HG03439 (cell line): ENCODE measurements at regions not wholly inside any gene's neighbourhood (a gene's known extent, or its start where the extent isn't known, plus 50 kb on each side); places are given as distances from the start of the nearest gene placed in this dataset.
"Not testable (repeated sequence)": the region's sequence is repeated elsewhere in the genome, so short reads cannot be mapped to it uniquely, and the experiment has no call there.

Experiments
- ATAC-seq: cut with Tn5 transposase; IDR thresholded peaks from one replicate; pipeline ENCODE4 v1.9.1; 2021; ENCODE audit warnings: mild to moderate bottlenecking, moderate library complexity; ENCODE audit not compliant: unreplicated experiment

DNA sequence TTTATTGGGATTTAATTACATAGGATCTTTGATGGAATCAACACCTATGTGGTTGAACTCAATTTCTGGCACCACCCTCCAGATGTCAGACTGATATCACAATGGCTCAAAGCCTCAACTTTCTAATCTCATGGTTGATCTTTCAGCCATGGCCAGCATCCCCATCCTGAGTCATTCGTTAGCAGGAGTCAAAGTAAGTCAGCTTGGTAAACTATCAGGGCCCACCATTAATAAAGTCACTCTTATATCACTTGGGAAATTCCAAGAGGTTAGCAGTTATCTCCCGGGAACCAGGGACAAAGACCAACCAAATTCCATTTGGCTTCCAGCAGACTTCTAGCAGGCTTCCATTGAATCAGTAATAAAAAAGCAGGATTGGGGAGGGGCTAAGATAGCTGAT is 50.7 kb upstream of the TNFSF4 start:
- no peak for ATAC-seq

DNA sequence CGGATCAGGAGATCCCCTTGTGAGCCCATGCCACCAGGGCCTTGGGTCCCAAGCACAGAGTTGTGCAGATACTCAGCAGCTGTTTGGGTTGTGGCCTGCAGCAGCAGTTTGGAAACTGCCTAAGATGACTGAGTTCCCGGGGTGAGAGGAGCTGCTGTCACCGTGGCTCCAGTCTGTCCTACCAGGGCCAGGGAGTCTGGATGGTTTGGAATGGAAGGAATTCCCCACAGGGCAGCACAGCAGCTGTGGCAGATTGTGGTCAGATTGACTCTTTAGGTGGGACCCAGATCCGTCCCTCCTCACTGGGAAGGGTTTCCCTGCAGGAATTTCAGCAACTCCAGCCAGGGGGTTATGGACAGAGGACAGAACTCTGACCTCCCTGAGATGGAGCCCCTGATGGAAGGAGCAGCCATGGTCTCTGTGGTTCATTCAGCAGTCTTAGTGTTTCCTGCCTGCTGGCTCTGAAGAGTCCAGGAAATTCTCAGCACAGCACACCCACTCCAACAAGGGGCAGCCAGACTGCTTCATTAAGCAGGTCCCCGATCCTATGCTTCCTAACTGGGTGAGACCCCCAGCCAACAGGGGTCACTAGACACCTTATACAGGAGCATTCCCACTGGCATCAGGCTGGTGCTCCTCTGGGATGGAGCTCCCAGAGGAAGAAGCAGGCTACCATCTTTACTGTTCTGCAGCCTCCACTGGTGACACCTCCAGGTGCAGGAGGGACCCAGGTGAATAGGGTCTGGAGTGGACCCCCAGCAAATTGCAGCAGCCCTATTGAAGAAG is 51.5 kb upstream of the TNFSF4 start:
- ATAC-seq = no peak

DNA sequence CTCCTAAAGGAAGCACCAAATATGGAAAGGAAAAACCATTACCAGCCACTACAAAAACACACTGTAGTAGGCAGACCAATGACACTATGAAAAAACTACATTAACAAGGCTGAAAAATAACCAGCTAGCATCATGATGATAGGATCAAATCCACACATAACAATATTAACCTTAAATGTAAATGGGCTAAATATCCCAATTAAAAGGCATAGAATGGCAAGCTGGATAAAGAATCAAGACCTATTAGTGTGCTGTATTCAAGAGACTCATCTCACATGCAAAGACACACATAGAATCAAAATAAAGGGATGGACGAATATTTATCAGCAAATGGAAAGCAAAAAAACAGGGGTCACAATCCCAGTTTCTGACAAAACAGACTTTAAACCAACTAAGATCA is 53.2 kb upstream of the TNFSF4 start:
- ATAC-seq = not testable (repeated sequence)

GRCh38 chr1:173266841-173267240 is 59.7 kb upstream of the TNFSF4 start:
- no peak for ATAC-seq

DNA sequence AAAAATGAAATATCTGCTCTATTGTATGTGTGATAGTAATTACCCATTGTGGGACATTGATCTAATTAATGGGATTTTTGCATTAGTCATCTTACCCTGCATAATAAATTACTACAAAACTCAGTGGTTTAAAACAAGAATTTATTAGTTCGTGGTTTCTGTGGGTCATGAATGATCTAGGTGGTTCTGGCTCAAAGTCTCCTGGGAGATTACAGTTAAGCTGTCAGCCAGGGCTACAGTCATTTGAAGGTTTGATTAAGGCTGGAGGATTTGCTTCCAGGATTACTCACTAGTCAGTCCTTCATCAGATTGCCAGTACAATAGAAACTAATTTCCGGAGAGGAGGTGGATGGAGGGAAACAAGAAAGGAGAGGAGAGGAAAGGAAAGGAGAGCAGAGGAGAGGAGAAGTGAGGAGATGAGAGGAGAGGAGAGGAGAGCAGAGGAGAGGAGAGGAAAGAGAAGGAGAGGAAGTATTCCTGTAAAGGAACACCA is 60.4 kb upstream of the TNFSF4 start:
- no peak for ATAC-seq

DNA sequence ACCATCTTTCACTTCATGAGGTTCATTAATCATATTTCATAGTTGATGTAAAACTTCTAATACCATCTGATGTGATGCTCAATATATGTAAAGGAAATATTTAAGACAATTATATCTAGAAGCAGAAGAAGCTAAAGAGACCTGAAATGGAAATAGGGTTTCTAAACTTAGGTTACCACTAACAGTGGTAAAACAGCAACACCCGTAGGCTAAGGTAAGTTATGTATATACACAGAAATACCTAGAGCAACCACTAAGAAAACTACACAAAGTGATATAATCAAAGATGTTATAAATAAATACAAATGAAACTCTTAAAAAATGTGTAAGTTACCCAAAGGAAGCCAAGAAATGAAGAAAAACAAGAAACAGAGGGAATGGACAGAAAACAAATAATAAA is 61.1 kb upstream of the TNFSF4 start:
- ATAC-seq = no peak

DNA sequence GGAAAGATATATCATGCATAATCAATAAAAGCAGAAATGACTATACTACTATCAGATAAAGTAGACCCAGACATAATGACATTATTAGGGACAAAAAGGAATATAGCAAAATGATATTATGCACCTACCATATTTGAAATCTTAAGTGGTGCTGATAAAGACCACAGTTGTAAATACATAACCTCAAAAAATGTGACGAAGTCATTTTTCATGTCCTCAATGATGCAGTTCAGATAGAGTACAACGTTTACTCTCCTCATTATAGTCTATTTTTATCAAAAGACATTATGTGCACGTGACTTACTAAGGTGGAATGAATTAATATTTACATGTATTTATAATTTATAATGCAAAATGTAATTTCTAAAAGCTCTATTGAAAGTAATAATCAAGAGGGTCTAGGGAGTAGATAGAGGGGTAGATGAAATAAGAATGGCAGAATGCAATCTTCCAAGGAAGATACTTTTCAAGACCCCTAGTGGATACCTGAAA is 61.7 kb upstream of the TNFSF4 start:
- ATAC-seq = no peak

DNA sequence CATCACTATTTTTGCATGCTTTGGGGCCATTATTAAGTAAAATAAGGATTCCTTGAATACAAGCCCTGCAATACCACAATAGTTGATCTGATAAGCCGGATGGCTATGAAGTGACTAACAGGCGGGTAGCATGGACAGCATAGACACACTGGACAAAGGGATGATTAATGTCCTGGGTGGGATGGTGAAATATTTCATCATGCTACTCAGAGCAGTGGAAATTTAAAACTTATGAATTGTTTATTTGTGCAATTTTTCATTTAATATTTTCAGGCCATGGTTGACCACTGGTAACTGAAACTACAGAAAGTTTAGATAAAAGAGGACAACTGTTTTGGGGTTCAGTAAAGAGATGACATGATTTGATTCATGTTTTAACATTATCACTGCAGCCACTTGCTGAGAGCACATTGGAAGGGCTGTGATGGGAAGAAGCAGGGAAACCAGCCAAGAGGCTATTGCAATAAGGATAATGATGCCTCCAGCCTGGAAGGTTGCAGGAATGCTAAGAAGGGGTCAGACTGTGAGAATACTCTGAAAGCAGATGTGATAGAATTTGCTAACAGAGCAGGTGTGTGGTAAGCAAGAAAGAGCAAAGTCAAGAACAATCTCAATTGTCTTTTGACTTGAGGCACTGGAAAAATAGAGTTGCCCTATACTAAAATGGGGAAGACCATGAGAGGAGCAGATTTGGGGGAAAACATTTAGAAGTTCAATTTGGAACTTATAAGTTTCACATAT is 62.5 kb upstream of the TNFSF4 start:
- no peak for ATAC-seq

GRCh38 chr1:173270243-173270642 is 63.1 kb upstream of the TNFSF4 start:
- no peak for ATAC-seq

DNA sequence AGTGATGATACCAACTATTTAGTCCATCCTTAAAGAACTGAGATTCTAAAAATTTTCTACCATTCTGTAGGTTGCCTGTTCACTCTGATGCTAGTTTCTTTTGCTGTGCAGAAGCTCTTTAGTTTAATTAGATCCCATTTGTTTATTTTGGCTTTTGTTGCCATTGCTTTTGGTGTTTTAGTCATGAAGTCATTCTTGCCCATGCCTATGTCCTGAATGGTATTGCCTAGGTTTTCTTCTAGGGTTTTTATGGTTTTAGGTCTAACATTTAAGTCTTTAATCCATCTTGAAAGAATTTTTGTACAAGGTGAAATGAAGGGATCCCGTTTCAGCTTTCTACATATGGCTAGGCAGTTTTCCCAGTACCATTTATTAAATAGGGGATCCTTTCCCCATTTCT is 63.9 kb upstream of the TNFSF4 start:
- not testable (repeated sequence) for ATAC-seq

- no peak for ATAC-seq
Observed at GRCh38 chr1:173275496-173275895, 68.4 kb upstream of the TNFSF4 start.

DNA sequence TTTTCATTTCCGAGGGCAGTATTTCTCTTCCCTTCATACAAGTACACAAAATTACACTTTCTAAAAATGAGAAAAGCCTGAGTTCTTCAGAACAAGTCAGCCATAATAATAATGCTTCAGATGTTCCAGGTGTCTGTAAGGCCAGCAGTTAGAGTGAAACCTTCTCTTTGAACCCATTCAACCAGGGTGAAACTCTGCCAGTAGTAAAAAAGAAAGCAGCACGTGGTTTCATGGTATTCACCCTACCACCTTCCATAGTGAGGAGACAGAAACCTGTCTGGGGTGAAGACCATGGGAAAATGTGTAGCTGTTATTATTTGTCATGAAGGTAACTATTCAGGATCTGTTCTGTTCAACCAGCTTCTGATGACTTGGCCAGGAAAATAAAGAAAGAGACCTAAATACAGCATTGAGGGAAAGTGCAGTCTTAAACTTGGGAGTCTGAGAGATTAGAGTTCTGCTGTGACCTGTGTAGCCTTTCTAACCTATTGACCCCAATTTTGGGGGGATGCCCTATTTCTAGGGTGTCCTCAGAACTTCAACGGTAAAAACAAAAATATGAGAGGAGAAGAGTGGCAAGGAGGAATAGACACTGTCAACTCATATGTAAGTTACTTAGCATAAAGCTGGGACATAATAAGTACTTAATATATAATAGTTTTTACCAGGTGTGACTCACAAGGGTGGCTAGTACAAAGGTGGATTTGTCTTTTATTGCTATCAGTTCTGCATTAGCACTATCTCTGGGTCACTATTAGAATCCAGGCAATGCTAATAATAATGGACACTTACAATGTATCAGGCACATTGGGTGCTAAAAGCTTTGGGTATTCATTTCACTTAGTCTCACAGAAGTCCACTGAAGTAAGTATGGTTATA is 70.0 kb upstream of the TNFSF4 start:
- ATAC-seq = peak; percentile 90

- no peak for ATAC-seq
Observed at GRCh38 chr1:173280899-173281660, 73.9 kb upstream of the TNFSF4 start.

DNA sequence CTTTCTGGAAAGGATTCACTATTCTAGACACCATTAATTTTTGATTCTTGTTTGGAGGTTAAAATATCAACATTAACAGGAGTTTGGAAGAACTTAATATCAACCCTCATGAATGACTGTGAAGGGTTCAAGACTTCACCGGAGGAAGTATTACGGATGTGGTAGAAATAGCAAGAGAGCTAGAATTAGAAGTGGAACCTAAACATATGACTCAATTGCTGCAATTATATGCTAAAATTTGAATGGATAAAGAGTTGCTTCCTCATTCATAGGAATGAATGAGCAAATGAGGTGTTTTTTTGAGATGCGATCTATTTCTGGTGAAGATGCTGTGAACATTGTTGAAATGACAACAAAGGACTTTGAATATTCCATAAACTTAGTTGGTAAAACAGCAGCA is 77.9 kb upstream of the TNFSF4 start:
- ATAC-seq = no peak

DNA sequence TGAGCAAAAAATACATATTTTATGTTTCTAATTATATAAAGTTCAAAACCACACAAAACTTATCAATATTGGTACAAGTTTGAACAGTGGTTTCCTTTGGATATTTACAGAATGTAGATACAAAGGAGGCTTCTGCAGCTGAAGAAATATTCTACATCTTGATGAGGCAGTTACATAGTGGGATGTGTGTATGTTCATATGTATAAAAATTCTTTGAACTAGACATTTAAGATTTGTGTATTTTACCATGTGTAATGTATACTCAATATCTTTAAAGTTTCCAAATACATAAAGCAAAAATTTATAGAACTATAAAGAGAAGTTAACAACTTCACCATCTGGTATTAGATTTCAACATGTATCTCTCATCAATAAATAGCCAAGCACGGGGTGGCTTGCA is 80.7 kb upstream of the TNFSF4 start:
- ATAC-seq = no peak

- ATAC-seq = no peak
Observed at GRCh38 chr1:173293756-173294155, 86.6 kb upstream of the TNFSF4 start.

GRCh38 chr1:173294843-173295242 is 87.7 kb upstream of the TNFSF4 start:
- ATAC-seq = no peak

- ATAC-seq = no peak
Observed at GRCh38 chr1:173295391-173295790, 88.3 kb upstream of the TNFSF4 start.

DNA sequence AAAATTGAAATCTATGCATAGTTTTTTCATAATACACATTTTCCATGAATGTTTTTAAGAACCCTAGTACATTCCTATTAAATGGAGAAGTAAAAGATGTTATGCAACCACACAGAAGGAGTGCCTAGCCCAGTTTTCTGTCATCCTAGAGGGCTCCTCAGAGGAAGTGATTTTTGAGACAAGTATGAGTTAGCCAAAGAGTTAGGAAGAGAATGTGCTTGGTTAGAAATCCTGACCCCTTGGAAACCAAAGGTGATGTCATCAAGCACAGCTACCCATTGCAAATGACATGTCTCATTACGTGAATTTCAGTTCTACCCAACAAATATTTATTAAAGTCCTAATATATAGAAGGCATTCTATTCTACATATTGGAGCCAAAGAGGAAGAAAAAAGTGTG is 88.9 kb upstream of the TNFSF4 start:
- no peak for ATAC-seq

DNA sequence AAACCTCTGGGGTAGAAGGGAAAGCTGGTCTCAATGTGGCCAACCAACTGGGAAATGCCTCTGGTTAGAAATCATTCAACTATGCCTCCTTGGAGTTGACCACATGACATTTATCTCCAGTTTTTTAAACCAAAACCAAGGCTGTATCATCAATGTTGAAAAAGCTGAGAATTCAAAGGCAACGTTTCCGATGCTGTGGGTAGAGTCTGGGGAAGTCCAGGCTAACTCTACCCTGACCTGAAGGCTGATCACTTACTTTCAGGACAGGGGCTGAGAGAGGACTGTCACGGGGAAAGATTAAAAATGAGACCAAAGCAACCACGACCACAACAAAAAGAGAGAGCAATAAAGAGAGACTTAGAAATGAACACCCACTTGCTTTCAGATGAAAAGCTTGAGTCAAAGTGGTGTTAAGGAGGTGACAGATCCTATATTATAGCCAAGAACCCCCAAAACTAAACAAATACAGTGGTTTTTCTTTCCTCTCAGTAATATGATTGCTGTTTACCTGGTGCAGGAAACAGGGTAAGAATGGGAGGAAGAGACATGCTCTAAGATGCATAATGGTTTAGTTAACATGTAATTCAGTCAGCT is 90.8 kb upstream of the TNFSF4 start:
- peak; percentile 88 for ATAC-seq
